Left kidney (tissue), 1 donor: ENCODE measurements at regions not wholly inside any gene's neighbourhood (a gene's known extent, or its start where the extent isn't known, plus 50 kb on each side); places are given as distances from the start of the nearest gene placed in this dataset.

Source experiments
- DNase-seq: peaks from one replicate; pipeline ENCODE4 v3.0.0-alpha.2; 2013

DNA sequence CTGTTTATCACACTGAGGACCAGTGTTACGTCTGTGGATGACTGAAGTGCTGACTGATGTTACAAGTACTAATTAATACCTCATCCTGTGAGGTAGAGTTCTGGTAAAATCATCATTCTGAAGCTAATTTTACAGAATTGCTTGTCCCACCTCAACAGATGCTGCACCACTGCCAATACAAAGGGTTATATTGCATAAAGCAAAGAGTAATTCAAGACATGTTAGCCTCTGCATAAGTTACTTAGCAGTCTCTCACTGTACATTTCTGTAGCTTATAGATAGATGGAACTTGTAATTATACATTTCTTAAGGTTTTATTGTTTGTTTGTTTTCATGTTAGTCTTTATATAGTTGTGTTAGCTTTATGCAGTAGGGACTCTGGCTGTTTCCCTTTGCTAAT is 513.6 kb downstream of the ANXA1 start:
- no peak for DNase-seq

DNA sequence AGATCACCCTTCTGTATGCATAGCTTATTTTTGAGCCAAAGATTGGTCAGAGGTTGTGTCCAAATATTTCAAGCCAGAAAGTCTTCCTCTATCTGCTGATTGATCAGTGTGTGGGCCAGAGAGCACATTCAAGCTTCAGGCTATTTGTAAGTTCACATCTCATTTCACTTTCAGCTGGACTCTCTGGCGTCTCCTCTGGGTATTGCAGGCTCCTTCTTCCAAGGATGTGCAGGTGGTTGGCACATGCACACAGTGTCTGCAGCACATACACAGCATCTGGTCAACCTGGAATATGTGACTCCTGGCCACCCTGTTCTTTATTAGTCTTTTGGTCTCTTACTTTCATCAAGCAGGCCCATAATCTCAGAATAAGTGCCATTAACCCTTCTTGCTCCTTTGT is 516.1 kb downstream of the ANXA1 start:
- no peak for DNase-seq

DNA sequence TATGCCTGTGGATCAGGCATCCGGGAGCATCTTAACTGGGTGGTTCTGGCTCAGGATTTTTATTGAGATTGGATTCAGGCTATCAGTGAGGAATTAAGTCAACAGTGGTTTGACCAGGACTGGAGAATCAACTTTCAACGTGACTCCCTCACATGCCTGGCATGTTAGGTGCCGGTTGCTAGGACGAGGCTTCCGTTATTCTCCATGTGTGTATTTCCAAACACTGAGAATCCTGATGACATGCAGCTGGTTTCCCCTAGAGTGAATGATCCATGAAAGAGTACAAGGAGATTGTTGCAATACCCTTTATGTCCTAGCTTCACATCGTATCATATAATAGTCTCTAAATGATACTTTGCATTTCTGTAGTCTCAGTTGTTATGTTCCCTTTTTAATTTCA is 529.2 kb downstream of the ANXA1 start:
- DNase-seq = no peak

DNA sequence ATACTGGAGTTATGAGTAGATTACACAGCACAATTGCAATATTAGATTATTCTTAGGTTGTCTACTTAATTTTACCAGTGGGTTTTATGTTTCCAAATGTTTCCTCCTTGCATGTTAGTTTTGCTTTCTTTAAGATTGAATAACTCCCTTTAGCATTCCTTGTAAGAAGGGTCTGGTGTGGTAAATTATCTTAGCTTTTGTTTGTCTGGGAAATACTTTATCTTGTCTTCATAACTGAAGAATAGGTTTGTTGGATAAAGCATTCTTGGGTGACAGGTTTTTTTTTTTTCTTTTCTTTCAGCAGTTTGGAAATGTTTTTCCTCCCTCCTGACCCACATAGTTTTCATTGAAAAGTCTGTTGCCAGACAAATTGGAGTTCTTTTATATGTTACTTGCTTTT is 531.1 kb downstream of the ANXA1 start:
- DNase-seq = no peak

DNA sequence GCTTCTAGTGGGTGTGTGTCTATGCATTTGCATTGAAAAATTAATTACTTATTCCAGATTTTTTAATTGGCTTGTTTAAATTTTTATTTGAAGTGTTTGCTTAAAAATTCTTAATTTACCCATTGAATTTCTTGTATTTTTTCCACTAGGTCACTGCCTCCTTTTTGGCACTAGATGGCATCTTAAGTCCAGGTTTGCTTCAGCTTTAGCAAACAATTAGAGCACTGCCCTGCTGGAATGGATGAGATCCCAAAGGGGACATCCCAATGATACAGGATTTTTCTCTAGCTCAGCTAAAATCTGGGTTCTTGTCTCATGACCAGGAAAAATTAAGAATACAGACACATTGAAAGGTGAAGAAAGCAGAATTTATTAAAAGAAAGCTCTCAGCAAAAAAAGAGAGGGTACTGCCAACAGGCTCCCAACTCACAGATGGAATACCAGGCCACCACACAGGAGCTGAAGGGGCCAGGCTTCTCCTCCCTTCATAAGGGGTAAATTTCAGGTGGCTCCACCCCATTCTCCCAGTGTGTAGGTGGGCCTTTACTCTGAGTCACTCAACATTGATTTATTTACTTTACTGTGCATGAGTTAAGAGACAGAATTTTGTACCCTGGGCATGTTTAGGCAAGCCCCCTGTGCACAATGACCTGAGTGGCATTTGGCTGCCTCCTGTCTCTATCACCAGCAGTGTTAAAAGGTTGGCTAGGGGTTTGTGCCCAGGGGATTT is 532.4 kb downstream of the ANXA1 start:
- DNase-seq = no peak

DNA sequence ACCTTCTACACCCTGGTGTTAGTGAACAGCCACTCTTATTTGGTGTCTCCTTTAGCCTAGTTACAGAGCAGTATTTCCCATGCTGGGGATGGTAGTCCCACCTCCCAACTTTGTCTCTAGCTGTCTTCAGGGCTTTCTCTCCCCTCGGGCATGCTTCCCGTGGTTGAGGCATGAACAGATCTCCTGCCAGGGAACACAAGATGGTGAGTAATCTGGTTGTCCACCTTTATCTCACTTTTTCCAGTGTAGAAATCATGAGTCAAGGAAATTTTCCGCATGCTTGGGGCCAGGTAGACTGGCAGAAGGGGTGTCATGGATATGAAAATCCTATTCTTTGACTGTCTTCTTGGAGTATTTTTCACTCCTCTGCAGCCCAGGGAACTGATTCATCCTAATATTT is 532.9 kb downstream of the ANXA1 start:
- DNase-seq = no peak

DNA sequence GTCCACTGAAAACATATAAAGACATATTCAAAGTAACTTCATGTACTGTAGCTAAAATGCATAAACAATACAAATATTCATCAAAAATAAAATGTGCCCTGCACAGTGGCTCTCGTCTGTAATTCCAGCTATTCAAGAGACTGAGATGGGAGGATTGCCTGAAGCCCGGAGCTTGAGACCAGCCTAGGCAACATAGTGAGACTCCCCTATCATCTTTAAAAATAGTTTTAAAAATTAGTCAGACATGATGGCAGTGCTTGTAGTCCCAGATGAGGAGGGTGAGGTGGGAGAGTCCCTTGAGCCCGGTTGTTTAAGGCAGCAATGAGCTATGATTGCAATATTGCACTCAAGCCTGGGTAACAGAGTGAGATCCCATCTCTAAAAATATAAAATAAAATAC is 534.1 kb downstream of the ANXA1 start:
- no peak for DNase-seq

DNA sequence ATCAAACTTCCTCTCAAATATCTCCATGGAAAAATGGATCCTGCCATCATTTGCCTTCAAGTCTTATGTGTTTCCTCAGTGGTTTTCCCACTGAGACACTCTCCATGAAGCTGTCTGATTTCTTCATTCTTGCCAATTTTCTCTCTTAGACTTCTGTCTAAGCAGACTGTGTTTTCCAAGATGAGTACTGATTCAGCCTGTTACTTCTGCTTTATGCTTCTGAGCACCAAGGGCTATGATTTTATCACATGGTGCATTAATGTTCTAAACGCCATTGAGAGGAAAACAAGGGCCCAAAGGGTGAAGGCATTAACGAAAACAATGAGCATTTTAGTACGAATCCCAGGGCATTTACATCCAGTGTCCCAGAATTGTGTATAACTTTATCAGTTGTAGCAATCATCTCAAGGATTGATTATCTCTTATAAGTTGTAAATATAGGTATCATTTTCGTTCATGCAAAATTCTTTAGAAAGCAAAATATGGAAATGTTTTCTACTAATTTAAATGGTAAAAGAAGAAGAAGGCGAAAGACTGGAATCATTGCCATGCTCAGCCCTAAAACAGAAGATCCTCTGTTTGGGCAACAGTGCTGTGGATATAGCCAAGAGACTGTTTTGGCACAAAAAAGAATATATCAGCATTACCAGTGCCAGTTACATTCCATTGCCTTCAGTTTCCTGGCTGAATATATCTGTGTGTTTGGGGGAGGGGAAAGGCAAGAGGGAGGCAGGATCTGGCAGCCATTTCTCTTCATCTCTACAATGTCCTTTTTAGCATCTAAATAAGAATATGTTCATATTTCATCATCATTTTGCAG is 537.6 kb downstream of the ANXA1 start:
- DNase-seq = no peak

DNA sequence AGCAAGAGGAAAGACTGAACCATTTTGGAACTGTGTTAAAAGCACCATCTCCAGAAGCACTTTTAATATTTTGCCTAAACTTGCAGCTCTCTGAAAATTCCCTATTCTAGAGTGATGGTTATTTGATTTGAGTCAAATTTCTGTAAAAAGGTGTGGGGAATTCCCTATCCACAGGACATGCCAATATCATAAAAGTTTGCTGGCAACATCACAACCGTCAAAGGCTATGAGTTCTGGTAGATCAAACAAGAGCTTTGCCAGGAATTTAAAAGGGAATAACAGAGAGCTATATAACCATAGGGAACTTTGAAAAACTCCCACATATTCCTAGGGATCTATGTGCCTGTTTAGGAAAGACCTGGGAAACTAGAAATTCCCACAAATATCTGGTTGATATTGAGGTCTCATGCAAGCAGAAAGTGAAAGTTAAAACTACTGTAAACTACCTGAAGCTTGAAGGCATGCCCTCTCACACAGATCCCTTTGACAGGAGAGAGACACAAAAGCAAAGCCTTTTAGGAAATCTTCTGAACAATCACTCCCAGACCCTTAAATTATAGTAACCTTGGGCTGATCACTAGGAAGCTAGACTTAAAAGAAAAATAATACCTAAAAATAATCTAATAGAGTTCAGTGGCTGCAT is 549.9 kb downstream of the ANXA1 start:
- no peak for DNase-seq

DNA sequence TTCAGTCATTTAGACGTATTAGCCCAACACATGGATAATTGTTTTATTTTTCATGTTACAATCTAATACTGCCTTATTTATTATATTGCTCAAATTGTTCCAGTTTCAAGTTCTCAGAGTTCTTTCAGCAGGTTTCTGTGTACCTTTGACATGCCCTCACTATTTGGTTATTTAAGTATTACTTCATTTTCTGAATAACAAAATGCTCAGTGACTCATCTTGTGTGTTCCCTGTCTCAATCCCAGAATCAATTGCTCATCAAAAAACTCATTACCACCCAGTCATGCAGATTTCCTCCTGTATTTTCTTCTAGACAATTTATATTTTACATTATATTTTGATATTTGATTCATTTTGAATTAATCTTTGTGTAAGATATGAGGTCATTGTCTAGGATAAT is 562.6 kb downstream of the ANXA1 start:
- DNase-seq = no peak

DNA sequence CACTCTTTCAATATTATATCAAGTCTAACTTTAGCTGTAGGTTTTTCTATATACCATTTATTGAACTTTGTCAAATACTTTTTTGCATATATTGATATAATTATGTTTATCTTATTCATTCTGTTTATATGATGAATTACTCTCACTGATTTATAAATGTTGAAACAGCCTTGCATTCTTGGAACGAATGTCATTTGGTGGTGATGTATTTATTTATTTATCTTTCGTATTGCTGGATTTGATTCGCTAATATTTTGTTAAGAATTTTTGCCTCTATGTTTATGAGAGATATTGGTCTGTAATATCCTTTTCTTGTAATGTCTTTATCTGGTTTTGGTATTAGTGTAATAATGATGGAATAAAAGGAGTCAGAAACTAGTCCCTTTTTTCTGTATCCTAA is 563.9 kb downstream of the ANXA1 start:
- no peak for DNase-seq

DNA sequence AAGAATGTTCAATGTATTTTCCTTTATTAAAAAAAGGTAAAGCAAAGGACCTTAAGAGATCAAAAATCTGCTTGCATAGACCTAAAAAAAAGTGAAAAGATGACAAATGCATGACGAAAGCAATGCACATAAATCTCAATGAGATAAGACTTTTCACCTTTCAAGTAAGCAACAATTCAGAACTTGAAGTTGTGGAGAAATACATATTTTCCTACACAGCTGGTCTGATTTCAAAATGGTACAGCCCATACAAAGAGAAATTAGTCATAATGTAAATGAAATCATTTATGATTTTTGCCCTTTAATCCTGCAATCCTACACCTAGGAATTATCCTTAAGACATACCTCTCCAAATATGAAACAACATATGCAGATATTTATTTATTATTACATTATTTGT is 568.0 kb downstream of the ANXA1 start:
- no peak for DNase-seq

DNA sequence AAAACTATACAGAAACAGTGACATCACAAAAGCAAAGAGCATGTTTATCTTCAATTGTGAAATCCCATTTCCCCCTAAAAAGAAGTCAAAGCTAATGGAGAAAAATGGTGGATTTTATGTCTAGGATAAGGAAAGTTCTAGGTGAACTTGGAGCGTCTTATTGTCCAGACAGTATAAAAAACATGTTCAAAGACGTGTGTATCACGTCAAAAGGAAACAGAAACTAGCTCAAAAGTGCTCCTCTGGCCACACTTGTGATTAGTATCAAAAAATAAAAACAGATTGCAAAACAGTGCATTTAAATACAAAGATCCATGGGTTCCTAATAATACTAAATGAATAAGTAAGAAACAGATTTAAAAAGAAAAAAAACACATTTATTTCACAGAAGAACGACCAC is 568.9 kb downstream of the ANXA1 start:
- DNase-seq = no peak

DNA sequence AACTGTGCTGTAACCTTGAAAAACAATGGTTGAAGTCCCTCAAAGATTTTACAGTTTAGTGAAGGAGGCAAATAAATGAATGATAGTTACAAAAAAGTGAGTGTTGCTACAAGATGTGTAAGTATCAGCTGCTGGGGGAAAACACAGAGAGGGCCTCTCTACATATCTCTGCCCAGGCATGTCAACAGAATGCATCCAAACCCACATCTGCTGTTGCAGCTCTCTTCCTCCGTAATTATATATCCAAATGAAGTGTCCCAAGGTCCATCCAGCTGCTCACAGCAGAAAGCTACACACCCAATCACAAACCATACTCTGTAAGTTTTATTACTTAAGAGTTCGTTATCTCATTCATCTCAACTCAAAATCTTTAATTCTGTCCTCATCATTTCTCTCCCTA is 584.6 kb downstream of the ANXA1 start:
- no peak for DNase-seq

DNA sequence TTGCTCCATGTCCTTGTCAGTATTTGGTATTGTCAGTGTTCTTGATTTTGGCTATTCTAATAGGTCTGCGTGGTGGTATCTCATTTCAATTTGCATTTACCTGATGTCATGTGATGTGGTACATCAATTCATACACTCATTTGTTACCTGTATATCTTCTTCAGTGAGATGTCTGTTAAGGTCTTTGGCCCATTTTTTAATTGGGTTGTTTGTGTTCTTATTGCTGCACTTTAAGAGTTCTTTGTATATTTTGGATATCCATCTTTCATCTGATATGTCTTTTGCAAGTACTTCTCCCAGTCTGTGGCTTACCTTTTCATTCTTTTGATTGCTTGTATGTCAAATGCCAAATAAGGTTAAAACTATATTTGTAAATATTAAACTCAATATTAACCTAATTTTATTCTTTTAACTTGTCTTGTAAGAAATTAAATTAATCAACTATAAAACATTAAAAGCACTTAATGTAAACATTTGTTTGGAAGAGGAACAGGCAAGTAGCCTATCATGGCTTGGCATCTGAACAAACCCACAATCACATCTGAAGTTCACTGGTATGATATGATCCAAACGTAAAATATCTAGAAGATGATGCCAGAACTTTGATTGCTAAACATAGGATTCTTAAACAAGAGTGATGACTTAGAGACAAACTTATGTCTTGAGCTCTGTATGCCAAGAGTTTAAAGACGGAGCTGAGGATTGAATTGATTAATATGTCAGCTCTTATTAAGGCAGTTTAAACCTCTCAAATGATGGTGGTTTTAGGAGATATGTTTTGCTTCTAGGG is 587.3 kb downstream of the ANXA1 start:
- no peak for DNase-seq

DNA sequence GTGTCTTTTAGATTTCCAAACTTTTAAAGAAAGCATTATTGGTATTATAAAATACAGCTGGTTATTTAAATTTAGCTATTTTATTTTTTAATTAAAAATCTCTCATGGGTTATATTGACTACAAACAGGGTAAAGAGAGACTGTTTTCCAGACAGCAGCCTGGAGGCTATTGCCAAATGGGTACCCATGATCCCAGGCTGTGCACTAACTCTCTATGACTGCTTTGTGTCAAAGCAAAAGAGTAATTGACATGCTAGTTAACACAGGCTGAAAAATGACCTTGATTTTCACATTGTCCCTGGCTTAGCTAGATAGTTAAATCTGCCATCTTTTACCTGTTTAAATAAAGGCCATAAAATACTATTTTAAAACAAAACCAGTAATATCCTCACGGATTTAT is 589.7 kb downstream of the ANXA1 start:
- no peak for DNase-seq

DNA sequence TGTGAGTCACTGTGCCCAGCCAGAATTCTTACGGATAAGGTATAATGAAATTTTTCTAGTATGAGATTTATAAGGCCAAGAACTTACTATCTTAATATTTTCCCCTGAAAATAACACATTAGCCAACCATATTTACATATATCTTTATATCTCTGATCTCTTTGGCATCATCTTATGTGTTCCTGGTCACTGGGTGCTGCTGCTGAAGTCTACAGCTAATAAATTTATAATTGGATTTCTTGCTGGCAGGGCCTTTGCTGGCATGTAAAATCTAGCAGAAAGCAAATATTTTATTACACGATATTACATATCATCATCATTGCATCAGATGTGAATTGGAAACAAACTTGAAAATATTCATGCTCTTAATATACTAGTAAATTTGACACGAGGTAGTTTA is 590.7 kb downstream of the ANXA1 start:
- DNase-seq = no peak

DNA sequence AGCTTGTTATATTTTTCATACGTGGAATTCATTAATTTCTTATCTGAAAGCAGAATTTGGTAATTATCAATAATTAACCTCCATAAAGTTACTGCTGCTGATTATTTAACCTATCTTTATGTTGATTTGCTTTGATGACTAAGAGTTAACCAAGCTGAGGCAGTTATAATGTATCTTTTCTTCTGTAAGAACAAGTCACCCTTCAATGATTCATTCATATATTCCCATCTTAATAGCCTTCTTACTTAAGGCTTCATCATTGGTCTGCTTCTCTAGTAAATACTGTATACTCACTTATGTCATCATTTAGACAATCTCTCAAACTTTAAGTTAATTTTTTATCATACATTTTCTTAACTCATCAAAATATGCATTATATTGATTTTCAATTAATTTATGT is 592.2 kb downstream of the ANXA1 start:
- DNase-seq = no peak

DNA sequence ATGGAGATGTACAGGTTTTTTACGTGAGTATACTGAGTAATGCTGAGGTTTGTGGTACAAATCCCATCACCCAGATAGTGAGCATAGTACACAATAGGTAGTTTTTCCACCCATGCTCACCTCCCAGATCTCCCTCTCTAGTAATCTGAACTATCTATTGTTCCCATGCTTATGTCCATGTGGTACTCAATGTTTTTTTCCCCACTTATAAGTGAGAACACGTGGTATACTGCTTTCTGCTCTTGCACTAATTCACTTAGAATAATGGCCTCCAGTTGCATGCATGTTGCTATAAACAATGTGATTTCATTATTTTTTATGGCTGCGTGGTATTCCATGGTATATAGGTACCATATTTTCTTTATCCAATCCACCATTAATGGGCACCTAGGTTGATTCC is 593.9 kb downstream of the ANXA1 start:
- DNase-seq = no peak

DNA sequence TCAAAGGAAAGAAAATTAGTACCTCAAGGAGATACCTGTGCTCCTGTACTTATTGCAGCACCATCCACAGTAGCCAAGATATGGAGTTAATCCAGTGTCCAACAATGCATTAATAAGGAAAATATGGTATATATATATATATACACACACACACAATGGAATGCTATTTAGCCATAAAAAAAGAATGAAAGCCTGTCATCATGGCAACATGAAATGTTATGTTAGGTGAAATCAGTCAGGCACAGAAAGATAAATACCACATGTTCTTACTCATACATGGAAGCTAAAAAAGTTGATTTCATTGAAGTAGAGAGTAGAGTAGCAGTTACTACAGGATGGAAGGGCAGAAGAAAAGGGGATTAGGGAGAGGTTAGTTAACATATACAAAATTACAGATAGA is 601.5 kb downstream of the ANXA1 start:
- DNase-seq = no peak

DNA sequence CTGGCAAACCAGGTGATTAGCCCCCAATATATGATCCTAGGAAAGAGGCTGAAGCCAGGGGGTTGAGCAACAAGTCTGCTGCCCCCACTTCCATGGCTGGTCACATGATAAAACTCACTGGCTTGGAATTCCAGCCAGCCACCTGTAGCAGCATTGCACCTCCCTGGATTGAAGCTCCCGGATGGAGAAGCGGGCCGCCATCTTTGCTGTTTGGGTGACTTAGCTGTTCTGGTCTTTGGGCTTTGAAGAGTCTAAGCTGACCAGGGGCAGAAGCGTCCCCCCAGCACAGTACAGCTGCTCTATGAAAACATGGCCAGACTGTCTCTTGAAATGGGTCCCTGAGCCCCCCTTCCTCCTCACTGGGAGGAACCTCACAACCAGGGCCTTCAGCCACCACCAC is 610.2 kb downstream of the ANXA1 start:
- no peak for DNase-seq

DNA sequence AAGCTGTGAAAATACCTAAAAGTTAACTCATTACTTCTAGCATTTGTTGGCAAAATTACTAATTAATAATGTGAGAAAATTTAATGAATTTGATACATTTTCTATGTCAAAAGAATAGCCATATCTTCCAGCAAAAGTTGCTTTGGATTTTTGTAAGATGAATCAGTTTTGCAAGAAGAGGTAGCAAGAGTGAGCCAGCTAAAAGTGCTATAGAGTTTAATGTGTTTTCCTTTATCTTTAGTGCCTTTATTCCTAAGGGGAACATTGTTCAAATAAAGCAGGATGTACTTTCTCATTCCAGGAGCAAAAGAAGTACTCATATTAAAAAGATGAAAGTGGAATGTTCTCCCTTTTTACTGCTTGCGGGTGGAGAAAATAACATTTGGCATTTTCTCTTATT is 622.2 kb downstream of the ANXA1 start:
- DNase-seq = no peak

DNA sequence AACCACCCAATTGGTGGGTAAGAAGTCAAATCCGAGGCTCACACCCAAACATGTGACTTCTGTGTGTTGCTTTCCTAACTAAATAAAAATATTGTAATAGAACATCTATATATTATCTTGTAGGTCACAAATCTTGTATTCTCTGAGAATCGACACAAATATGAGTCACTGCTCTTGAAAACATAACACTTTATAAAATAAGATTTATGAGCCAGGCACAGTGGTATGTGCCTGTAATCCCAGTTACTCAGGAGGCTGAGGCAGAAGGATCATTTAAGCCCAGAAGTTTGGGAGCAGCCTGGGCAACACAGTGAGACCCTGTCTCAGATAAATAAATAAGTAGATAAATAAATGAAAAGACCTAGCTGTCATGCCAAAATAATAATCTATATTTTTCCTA is 624.1 kb downstream of the ANXA1 start:
- DNase-seq = no peak
